GM23338 (cell line): ENCODE measurements at regions not wholly inside any gene's neighbourhood (a gene's known extent, or its start where the extent isn't known, plus 50 kb on each side); places are given as distances from the start of the nearest gene placed in this dataset.

Source experiments
- CREB1 ChIP-seq: fragments of 250-450 bp; sonication (Bioruptor Pico); IDR thresholded peaks from 2 replicates; pipeline ENCODE4 v1.5.0; 2020; ENCODE audit warnings: low read depth, mild to moderate bottlenecking, moderate library complexity
- EZH2 ChIP-seq: fragments of 200-600 bp; sonication (generic); IDR thresholded peaks from one replicate; pipeline ENCODE4 v1.8.0; 2017; ENCODE audit warnings: antibody characterized with exemption, mild to moderate bottlenecking, low read depth; ENCODE audit not compliant: unreplicated experiment
- JUNB ChIP-seq: IDR thresholded peaks from one replicate; pipeline ENCODE4 v1.6.1; 2016; ENCODE audit warnings: antibody characterized with exemption; ENCODE audit not compliant: unreplicated experiment
- POLR2AphosphoS5 ChIP-seq: IDR thresholded peaks from 2 replicates; pipeline ENCODE4 v1.6.1; 2016; ENCODE audit warnings: antibody characterized with exemption, low read depth
- ZNF114 ChIP-seq: fragments of 250-450 bp; sonication (Bioruptor Pico); IDR thresholded peaks from 2 replicates; pipeline ENCODE4 v1.5.0; 2020; ENCODE audit warnings: mild to moderate bottlenecking, moderate library complexity
- TF ChIP-seq, protein P1 (sequence below), 2 experiments: fragments of 200-600 bp in 1 of 2; sonication (generic) in 1 of 2; conservative IDR thresholded peaks; 2 replicates each; pipeline versions ENCODE4 v1.5.1 to v1.6.1; 2016 to 2017; ENCODE audit warnings: antibody characterized with exemption in 2 of 2, low read depth in 2 of 2, mild to moderate bottlenecking in 2 of 2, moderate library complexity in 1 of 2
- TF ChIP-seq, protein P2 (sequence below): IDR thresholded peaks from one replicate; pipeline ENCODE4 v1.6.1; 2018; ENCODE audit warnings: antibody characterized with exemption; ENCODE audit not compliant: unreplicated experiment
- TF ChIP-seq, protein P3 (sequence below): IDR thresholded peaks from 2 replicates; pipeline ENCODE4 v1.6.1; 2016; ENCODE audit warnings: antibody characterized with exemption
- TF ChIP-seq, protein P4 (sequence below): fragments of 250-450 bp; sonication (Bioruptor Pico); IDR thresholded peaks from 2 replicates; pipeline ENCODE4 v1.5.0; 2020; ENCODE audit warnings: mild to moderate bottlenecking, moderate library complexity

GRCh38 chr4:112005027-112005426 is 140.2 kb upstream of the FAM241A start:
- TF ChIP-seq, protein P1, sequence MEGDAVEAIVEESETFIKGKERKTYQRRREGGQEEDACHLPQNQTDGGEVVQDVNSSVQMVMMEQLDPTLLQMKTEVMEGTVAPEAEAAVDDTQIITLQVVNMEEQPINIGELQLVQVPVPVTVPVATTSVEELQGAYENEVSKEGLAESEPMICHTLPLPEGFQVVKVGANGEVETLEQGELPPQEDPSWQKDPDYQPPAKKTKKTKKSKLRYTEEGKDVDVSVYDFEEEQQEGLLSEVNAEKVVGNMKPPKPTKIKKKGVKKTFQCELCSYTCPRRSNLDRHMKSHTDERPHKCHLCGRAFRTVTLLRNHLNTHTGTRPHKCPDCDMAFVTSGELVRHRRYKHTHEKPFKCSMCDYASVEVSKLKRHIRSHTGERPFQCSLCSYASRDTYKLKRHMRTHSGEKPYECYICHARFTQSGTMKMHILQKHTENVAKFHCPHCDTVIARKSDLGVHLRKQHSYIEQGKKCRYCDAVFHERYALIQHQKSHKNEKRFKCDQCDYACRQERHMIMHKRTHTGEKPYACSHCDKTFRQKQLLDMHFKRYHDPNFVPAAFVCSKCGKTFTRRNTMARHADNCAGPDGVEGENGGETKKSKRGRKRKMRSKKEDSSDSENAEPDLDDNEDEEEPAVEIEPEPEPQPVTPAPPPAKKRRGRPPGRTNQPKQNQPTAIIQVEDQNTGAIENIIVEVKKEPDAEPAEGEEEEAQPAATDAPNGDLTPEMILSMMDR (conservative IDR thresholded peaks at IDR 0.05; ENCODE audit: low read depth in 2 of 2): no peak
- no peak for TF ChIP-seq POLR2AphosphoS5
- TF ChIP-seq EZH2: no peak
- no peak for TF ChIP-seq JUNB
- TF ChIP-seq ZNF114 (CRISPR knock-in tag): no peak
- TF ChIP-seq, protein P2, sequence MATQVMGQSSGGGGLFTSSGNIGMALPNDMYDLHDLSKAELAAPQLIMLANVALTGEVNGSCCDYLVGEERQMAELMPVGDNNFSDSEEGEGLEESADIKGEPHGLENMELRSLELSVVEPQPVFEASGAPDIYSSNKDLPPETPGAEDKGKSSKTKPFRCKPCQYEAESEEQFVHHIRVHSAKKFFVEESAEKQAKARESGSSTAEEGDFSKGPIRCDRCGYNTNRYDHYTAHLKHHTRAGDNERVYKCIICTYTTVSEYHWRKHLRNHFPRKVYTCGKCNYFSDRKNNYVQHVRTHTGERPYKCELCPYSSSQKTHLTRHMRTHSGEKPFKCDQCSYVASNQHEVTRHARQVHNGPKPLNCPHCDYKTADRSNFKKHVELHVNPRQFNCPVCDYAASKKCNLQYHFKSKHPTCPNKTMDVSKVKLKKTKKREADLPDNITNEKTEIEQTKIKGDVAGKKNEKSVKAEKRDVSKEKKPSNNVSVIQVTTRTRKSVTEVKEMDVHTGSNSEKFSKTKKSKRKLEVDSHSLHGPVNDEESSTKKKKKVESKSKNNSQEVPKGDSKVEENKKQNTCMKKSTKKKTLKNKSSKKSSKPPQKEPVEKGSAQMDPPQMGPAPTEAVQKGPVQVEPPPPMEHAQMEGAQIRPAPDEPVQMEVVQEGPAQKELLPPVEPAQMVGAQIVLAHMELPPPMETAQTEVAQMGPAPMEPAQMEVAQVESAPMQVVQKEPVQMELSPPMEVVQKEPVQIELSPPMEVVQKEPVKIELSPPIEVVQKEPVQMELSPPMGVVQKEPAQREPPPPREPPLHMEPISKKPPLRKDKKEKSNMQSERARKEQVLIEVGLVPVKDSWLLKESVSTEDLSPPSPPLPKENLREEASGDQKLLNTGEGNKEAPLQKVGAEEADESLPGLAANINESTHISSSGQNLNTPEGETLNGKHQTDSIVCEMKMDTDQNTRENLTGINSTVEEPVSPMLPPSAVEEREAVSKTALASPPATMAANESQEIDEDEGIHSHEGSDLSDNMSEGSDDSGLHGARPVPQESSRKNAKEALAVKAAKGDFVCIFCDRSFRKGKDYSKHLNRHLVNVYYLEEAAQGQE: no peak
- no peak for TF ChIP-seq CREB1 (CRISPR knock-in tag)
- TF ChIP-seq, protein P3, sequence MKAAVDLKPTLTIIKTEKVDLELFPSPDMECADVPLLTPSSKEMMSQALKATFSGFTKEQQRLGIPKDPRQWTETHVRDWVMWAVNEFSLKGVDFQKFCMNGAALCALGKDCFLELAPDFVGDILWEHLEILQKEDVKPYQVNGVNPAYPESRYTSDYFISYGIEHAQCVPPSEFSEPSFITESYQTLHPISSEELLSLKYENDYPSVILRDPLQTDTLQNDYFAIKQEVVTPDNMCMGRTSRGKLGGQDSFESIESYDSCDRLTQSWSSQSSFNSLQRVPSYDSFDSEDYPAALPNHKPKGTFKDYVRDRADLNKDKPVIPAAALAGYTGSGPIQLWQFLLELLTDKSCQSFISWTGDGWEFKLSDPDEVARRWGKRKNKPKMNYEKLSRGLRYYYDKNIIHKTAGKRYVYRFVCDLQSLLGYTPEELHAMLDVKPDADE: no peak
- TF ChIP-seq, protein P4, sequence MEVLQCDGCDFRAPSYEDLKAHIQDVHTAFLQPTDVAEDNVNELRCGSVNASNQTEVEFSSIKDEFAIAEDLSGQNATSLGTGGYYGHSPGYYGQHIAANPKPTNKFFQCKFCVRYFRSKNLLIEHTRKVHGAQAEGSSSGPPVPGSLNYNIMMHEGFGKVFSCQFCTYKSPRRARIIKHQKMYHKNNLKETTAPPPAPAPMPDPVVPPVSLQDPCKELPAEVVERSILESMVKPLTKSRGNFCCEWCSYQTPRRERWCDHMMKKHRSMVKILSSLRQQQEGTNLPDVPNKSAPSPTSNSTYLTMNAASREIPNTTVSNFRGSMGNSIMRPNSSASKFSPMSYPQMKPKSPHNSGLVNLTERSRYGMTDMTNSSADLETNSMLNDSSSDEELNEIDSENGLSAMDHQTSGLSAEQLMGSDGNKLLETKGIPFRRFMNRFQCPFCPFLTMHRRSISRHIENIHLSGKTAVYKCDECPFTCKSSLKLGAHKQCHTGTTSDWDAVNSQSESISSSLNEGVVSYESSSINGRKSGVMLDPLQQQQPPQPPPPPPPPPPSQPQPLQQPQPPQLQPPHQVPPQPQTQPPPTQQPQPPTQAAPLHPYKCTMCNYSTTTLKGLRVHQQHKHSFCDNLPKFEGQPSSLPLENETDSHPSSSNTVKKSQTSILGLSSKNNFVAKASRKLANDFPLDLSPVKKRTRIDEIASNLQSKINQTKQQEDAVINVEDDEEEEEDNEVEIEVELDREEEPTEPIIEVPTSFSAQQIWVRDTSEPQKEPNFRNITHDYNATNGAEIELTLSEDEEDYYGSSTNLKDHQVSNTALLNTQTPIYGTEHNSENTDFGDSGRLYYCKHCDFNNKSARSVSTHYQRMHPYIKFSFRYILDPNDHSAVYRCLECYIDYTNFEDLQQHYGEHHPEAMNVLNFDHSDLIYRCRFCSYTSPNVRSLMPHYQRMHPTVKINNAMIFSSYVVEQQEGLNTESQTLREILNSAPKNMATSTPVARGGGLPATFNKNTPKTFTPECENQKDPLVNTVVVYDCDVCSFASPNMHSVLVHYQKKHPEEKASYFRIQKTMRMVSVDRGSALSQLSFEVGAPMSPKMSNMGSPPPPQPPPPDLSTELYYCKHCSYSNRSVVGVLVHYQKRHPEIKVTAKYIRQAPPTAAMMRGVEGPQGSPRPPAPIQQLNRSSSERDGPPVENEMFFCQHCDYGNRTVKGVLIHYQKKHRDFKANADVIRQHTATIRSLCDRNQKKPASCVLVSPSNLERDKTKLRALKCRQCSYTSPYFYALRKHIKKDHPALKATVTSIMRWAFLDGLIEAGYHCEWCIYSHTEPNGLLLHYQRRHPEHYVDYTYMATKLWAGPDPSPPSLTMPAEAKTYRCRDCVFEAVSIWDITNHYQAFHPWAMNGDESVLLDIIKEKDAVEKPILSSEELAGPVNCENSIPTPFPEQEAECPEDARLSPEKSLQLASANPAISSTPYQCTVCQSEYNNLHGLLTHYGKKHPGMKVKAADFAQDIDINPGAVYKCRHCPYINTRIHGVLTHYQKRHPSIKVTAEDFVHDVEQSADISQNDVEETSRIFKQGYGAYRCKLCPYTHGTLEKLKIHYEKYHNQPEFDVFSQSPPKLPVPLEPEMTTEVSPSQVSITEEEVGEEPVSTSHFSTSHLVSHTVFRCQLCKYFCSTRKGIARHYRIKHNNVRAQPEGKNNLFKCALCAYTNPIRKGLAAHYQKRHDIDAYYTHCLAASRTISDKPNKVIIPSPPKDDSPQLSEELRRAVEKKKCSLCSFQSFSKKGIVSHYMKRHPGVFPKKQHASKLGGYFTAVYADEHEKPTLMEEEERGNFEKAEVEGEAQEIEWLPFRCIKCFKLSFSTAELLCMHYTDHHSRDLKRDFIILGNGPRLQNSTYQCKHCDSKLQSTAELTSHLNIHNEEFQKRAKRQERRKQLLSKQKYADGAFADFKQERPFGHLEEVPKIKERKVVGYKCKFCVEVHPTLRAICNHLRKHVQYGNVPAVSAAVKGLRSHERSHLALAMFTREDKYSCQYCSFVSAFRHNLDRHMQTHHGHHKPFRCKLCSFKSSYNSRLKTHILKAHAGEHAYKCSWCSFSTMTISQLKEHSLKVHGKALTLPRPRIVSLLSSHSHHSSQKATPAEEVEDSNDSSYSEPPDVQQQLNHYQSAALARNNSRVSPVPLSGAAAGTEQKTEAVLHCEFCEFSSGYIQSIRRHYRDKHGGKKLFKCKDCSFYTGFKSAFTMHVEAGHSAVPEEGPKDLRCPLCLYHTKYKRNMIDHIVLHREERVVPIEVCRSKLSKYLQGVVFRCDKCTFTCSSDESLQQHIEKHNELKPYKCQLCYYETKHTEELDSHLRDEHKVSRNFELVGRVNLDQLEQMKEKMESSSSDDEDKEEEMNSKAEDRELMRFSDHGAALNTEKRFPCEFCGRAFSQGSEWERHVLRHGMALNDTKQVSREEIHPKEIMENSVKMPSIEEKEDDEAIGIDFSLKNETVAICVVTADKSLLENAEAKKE (CRISPR knock-in tag): no peak
